Fibroblast of lung (primary cell): ENCODE measurements at regions not wholly inside any gene's neighbourhood (a gene's known extent, or its start where the extent isn't known, plus 50 kb on each side); places are given as distances from the start of the nearest gene placed in this dataset.

Experiments
- DNase-seq, 2 donors: peaks; one replicate each; pipeline versions ENCODE4 v3.0.0 to v3.0.0-alpha.2; 2010; ENCODE audit warnings: low read depth in 2 of 2
- H2AFZ ChIP-seq: 2 replicates; pipeline ENCODE4 v1.5.1; 2012; ENCODE audit warnings: low read length, control low read depth, inconsistent platforms
- H3K27ac ChIP-seq: 2 replicates; pipeline ENCODE4 v1.5.1; 2011; ENCODE audit warnings: low read length, control low read depth; ENCODE audit not compliant: insufficient read depth
- H3K27me3 ChIP-seq: 2 replicates; pipeline ENCODE4 v1.5.1; 2011; ENCODE audit warnings: mild to moderate bottlenecking, low read length; ENCODE audit not compliant: control insufficient read depth, insufficient read depth
- H3K36me3 ChIP-seq: 2 replicates; pipeline ENCODE4 v1.5.1; 2011; ENCODE audit warnings: low read length; ENCODE audit not compliant: control insufficient read depth, insufficient read depth
- H3K4me1 ChIP-seq: 2 replicates; pipeline ENCODE4 v1.5.1; 2011; ENCODE audit warnings: low read length; ENCODE audit not compliant: control insufficient read depth, insufficient read depth; ENCODE audit errors: extremely low read depth
- H3K4me2 ChIP-seq: 2 replicates; pipeline ENCODE4 v1.5.1; 2011; ENCODE audit warnings: low read length, control low read depth; ENCODE audit not compliant: insufficient read depth; ENCODE audit errors: extremely low read depth
- H3K4me3 ChIP-seq, 4 experiments: fragments of 200-600 bp in 1 of 4; sonication (generic) in 1 of 4; replicated peaks in 1 of 4; 2 replicates each; pipeline ENCODE4 v1.5.1; 2011 to 2016; ENCODE audit warnings: low read length in 4 of 4, low read depth in 3 of 4, mild to moderate bottlenecking in 3 of 4, control low read depth in 2 of 4, inconsistent platforms in 1 of 4, mixed read lengths in 1 of 4; ENCODE audit not compliant: insufficient read depth in 1 of 4; ENCODE audit errors: control extremely low read depth in 1 of 4
- H3K79me2 ChIP-seq: 2 replicates; pipeline ENCODE4 v1.5.1; 2012; ENCODE audit warnings: mild to moderate bottlenecking, low read length, inconsistent platforms; ENCODE audit not compliant: control insufficient read depth, insufficient read depth
- H3K9ac ChIP-seq: 2 replicates; pipeline ENCODE4 v1.5.1; 2011; ENCODE audit warnings: mild to moderate bottlenecking, low read length, control low read depth; ENCODE audit not compliant: insufficient read depth
- H3K9me3 ChIP-seq: 2 replicates; pipeline ENCODE4 v1.5.1; 2012; ENCODE audit warnings: low read depth, low read length; ENCODE audit not compliant: control insufficient read depth, insufficient read depth
- H4K20me1 ChIP-seq: 2 replicates; pipeline ENCODE4 v1.5.1; 2011; ENCODE audit warnings: low read length; ENCODE audit not compliant: control insufficient read depth, insufficient read depth; ENCODE audit errors: extremely low read depth
- CTCF ChIP-seq, 2 donors: IDR thresholded peaks in 1 of 2; conservative IDR thresholded peaks in 1 of 2; 1 replicate in 1 of 2; 2 replicates in 1 of 2; pipeline ENCODE4 v1.5.1; 2011 to 2012; ENCODE audit warnings: low read length in 2 of 2, control low read depth in 1 of 2, inconsistent platforms in 1 of 2, low read depth in 1 of 2, mild to moderate bottlenecking in 1 of 2
- EZH2 ChIP-seq: IDR thresholded peaks from 2 replicates; pipeline ENCODE4 v1.5.1; 2012; ENCODE audit warnings: low read length, control low read depth, mild to moderate bottlenecking; ENCODE audit errors: missing control alignments

DNA sequence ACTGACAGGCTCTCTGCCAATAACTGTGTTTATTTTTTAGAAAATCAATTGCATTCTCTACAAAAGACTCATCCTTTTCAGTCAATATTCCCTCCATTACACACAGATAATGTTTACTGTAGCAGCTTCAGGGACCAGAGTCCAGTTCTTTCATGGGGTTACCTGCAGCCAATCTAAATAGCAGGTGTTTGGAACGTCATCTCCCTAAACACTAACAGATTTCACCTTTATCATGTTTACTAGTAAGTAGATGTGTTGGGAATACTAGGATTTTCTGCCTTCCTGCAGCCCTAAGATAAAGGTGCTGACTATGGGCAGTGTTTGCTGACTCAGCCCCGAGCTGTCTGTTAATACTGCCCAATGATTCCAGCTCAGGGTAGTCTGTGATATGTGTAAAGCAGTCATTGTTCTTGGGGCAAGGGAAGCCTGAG lies 447.0 kb downstream of the KIF4B start:
- TF ChIP-seq CTCF (conservative IDR thresholded peaks at IDR 0.05 in 1 of 2, IDR thresholded peaks at IDR 0.05 in 1 of 2; ENCODE audit: low read depth in 1 of 2, low read length in 2 of 2), result no peak
- TF ChIP-seq EZH2, result no peak
- Histone ChIP-seq H3K9ac (no peak overlapping the region), H3K27me3 (no peaks in the 10 kb centered on the region), H3K27ac (no peak overlapping the region), H2AFZ (no peak overlapping the region), H3K4me2 (no peak overlapping the region), H3K9me3 (no peaks in the 10 kb centered on the region), H3K4me1 (no peaks in the 10 kb centered on the region), H3K4me3 (no peak overlapping the region), H3K79me2 (no peaks in the 10 kb centered on the region), H4K20me1 (no peaks in the 10 kb centered on the region), H3K36me3 (no peaks in the 10 kb centered on the region)
- no peak for DNase-seq

DNA sequence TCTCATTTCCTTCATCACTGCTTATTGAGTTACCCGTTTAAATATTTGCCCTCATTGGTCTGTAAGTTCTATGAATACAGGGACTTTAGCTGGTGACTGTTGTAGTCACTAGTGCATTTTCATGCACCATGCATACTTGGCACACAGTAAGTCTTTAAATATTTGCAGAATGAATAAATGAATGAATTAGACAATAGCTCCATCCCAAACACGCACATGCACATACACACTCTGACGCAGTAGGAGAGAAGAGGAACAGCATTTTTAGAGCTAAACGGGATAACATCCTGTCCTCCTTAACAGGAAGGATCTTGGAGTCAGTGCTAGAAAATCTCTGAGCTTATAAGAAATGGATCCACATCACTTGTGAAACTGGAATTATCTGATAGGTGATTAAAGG lies 447.7 kb downstream of the KIF4B start:
- no peak for DNase-seq
- TF ChIP-seq CTCF (conservative IDR thresholded peaks at IDR 0.05 in 1 of 2, IDR thresholded peaks at IDR 0.05 in 1 of 2; ENCODE audit: low read depth in 1 of 2, low read length in 2 of 2), result no peak
- TF ChIP-seq EZH2, result no peak
- Histone ChIP-seq H3K27me3 (no peaks in the 10 kb centered on the region), H4K20me1 (no peaks in the 10 kb centered on the region), H3K4me3 (no peak overlapping the region), H3K27ac (no peak overlapping the region), H3K4me1 (no peaks in the 10 kb centered on the region), H3K79me2 (no peaks in the 10 kb centered on the region), H3K9ac (no peak overlapping the region), H3K4me2 (no peak overlapping the region), H3K36me3 (no peaks in the 10 kb centered on the region), H2AFZ (no peak overlapping the region), H3K9me3 (no peaks in the 10 kb centered on the region)

DNA sequence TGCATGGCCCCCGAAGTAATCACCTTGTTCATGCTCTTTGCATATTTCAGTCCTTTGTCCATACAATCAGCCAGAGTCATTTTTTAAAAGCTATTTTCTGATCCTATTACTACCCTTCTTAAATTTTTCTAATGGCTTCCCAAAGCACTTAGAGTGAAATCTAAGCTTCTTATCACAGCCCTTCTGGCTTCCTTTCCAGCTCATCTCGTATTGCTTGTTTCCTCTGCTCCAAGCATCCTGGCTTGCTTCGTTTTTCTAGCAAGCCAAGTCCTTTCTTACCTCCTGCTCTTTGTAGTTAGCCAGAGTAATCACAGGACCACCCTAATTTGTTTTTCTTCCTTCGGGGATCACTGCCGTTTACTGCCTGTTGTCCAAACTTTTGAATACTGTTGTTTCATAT lies 453.3 kb downstream of the KIF4B start:
- Histone ChIP-seq H2AFZ (no peak overlapping the region), H3K9ac (no peak overlapping the region), H3K79me2 (no peaks in the 10 kb centered on the region), H3K4me3 (no peak overlapping the region), H3K27ac (no peak overlapping the region), H4K20me1 (no peaks in the 10 kb centered on the region), H3K9me3 (no peaks in the 10 kb centered on the region), H3K4me1 (no peaks in the 10 kb centered on the region), H3K4me2 (no peak overlapping the region), H3K27me3 (no peaks in the 10 kb centered on the region), H3K36me3 (no peaks in the 10 kb centered on the region)
- DNase-seq, result no peak
- TF ChIP-seq EZH2 (no peak), CTCF (conservative IDR thresholded peaks at IDR 0.05 in 1 of 2, IDR thresholded peaks at IDR 0.05 in 1 of 2; ENCODE audit: low read depth in 1 of 2, low read length in 2 of 2) (no peak)
